Tibial nerve (tissue), 4 donors: ENCODE measurements at regions not wholly inside any gene's neighbourhood (a gene's known extent, or its start where the extent isn't known, plus 50 kb on each side); places are given as distances from the start of the nearest gene placed in this dataset.

Source experiments
- DNase-seq, 2 donors: peaks; one replicate each; pipeline ENCODE4 v3.0.0-alpha.2; 2019; ENCODE audit warnings: low spot score in 2 of 2
- H3K27ac ChIP-seq, 4 donors: fragments of 200-600 bp; sonication (generic) in 3 of 4; one replicate each; pipeline ENCODE4 v1.5.1; 2017 to 2019; ENCODE audit warnings: mild to moderate bottlenecking in 1 of 4
- H3K27me3 ChIP-seq, 2 donors: fragments of 200-600 bp; sonication (generic) in 1 of 2; one replicate each; pipeline versions ENCODE4 v1.5.1 to v1.6.0; 2017 to 2019
- H3K36me3 ChIP-seq, 3 donors: fragments of 200-600 bp; sonication (generic); one replicate each; pipeline ENCODE4 v1.5.1; 2018 to 2019
- H3K4me1 ChIP-seq, 4 donors: fragments of 200-600 bp; sonication (generic) in 3 of 4; one replicate each; pipeline ENCODE4 v1.5.1; 2017 to 2019
- H3K4me3 ChIP-seq, 4 donors: fragments of 200-600 bp; sonication (generic) in 3 of 4; one replicate each; pipeline ENCODE4 v1.5.1; 2017 to 2019; ENCODE audit warnings: mild to moderate bottlenecking in 1 of 4, moderate library complexity in 1 of 4
- H3K9me3 ChIP-seq, 4 donors: fragments of 200-600 bp; sonication (generic) in 3 of 4; one replicate each; pipeline ENCODE4 v1.5.1; 2017 to 2019
- CTCF ChIP-seq, 5 experiments: fragments of 200-600 bp in 3 of 5; fragments of 450-650 bp in 2 of 5; sonication (generic) in 3 of 5; IDR thresholded peaks; one replicate each; pipeline ENCODE4 v1.5.1; 2016 to 2019; ENCODE audit warnings: antibody characterized with exemption in 5 of 5, mild to moderate bottlenecking in 3 of 5, moderate library complexity in 2 of 5
- EP300 ChIP-seq, 2 donors: sonication (generic); formaldehyde crosslinking; IDR thresholded peaks; one replicate each; pipeline ENCODE4 v1.6.1; 2017; ENCODE audit warnings: antibody characterized with exemption in 2 of 2, mild to moderate bottlenecking in 1 of 2
- POLR2A ChIP-seq, 2 donors: fragments of 450-650 bp; IDR thresholded peaks; one replicate each; pipeline ENCODE4 v1.6.1; 2017; ENCODE audit warnings: antibody characterized with exemption in 2 of 2, mild to moderate bottlenecking in 2 of 2, moderate library complexity in 2 of 2
- WGBS, 2 donors: methylation state at CpG; one replicate each; pipeline ENCODE4 v1.1.5; 2018; 5-methylcytosine and 5-hydroxymethylcytosine counted together

- Histone ChIP-seq H3K27ac (no peak overlapping the region), H3K4me1 (peaks cover 0 to 7% (median 0%) of the 10 kb centered on the region in 4 donors), H3K9me3 (peaks cover 0 to 13% (median 3%) of the 10 kb centered on the region in 4 donors), H3K4me3 (no peak overlapping the region), H3K27me3 (no peaks in the 10 kb centered on the region), H3K36me3 (no peaks in the 10 kb centered on the region)
- DNase-seq, result no peak
- TF ChIP-seq EP300 (IDR thresholded peaks at IDR 0.05), result no peak
- TF ChIP-seq POLR2A (IDR thresholded peaks at IDR 0.05), result no peak
- no peak for TF ChIP-seq CTCF (IDR thresholded peaks at IDR 0.05)
These were observed 58.2 kb upstream of the STOX2 start for GRCh38 chr4:183846951-183847350.

GRCh38 chr4:183848805-183849204 is 56.3 kb upstream of the STOX2 start:
- Histone ChIP-seq H3K9me3 (peaks cover 0 to 13% (median 3%) of the 10 kb centered on the region in 4 donors), H3K4me1 (peaks cover 0 to 7% (median 0%) of the 10 kb centered on the region in 4 donors), H3K4me3 (no peak overlapping the region), H3K36me3 (no peaks in the 10 kb centered on the region), H3K27me3 (no peaks in the 10 kb centered on the region), H3K27ac (no peak overlapping the region)
- TF ChIP-seq EP300 (IDR thresholded peaks at IDR 0.05), result no peak
- no peak for TF ChIP-seq CTCF (IDR thresholded peaks at IDR 0.05)
- no peak for TF ChIP-seq POLR2A (IDR thresholded peaks at IDR 0.05)
- DNase-seq, result no peak
- WGBS, 2 donors, result 37 to 39% methylated on average over 3 of the region's 3 CpGs

GRCh38 chr4:183852910-183853547 is 52.1 kb upstream of the STOX2 start:
- peaks cover 0 to 11% (median 0%) of the 10 kb centered on the region in 4 donors for H3K4me1 ChIP-seq
- TF ChIP-seq CTCF (IDR thresholded peaks at IDR 0.05) (no peak), POLR2A (IDR thresholded peaks at IDR 0.05) (no peak)

GRCh38 chr4:183853548-183853940 is 51.6 kb upstream of the STOX2 start:
- H3K9me3 ChIP-seq, result no peaks in the 10 kb centered on the region
- WGBS, 2 donors, result 50 to 63% methylated on average over 5 of the region's 5 CpGs
- H3K36me3 ChIP-seq, result no peaks in the 10 kb centered on the region
- no peaks in the 10 kb centered on the region for H3K27me3 ChIP-seq
- no peak for DNase-seq
- no peak overlapping the region for H3K4me3 ChIP-seq
- peaks cover 0 to 16% (median 0%) of the 10 kb centered on the region in 4 donors for H3K4me1 ChIP-seq
- no peak for TF ChIP-seq POLR2A (IDR thresholded peaks at IDR 0.05)
- TF ChIP-seq CTCF (IDR thresholded peaks at IDR 0.05), result no peak
- TF ChIP-seq EP300 (IDR thresholded peaks at IDR 0.05), result no peak
- no peak overlapping the region for H3K27ac ChIP-seq

More at GRCh38 chr4:183852910-183853547, 52.1 kb upstream of the STOX2 start:
- 79% methylated on average over 10 of the region's 10 CpGs for WGBS, 2 donors
- Histone ChIP-seq H3K27ac (no peak overlapping the region), H3K27me3 (no peaks in the 10 kb centered on the region), H3K36me3 (no peaks in the 10 kb centered on the region), H3K9me3 (no peaks in the 10 kb centered on the region), H3K4me3 (no peak overlapping the region)
- no peak for DNase-seq
